ENCODE measurements at regions not wholly inside any gene's neighbourhood (a gene's known extent, or its start where the extent isn't known, plus 50 kb on each side); places are given as distances from the start of the nearest gene placed in this dataset.
"Not testable (repeated sequence)": the region's sequence is repeated elsewhere in the genome, so short reads cannot be mapped to it uniquely, and the experiment has no call there.

DNA sequence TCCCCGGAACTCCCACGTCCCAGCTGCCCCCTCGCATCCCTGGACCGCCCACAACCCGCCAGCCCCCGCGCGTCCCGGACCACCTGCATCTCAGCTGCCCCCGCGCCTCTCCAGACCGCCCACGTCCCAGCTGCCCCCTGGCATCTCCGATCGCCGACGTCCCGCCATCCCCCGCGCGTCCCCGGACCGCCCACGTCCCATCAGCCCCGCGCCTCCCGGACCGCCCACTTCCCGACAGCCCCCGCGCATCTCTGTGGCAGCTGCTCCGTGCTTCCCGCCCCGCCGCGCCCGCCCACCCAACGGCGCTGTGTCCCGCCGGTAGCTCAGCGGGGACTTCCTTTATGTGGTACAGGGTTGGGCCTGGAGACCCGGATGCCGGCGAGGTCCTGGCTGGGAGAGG lies 955.8 kb downstream of the TMEM121 start:
- TF ChIP-seq EZH2phosphoT487 (IDR thresholded peaks at IDR 0.05; ENCODE audit: insufficient read depth, low read depth); EZH2 (IDR thresholded peaks at IDR 0.05; ENCODE audit: insufficient read depth, poor library complexity, severe bottlenecking): not testable (repeated sequence)
